H1 (cell line): ENCODE measurements at regions not wholly inside any gene's neighbourhood (a gene's known extent, or its start where the extent isn't known, plus 50 kb on each side); places are given as distances from the start of the nearest gene placed in this dataset.

Experiments
- CEBPB ChIP-seq: IDR thresholded peaks from 2 replicates; pipeline ENCODE4 v1.6.1; 2012; ENCODE audit warnings: low read depth, low read length
- CHD7 ChIP-seq: fragments of 300-600 bp; sonication (generic); IDR thresholded peaks from 2 replicates; pipeline ENCODE4 v1.7.1; 2012; ENCODE audit warnings: low read length, moderate library complexity, mild to moderate bottlenecking, inconsistent platforms; ENCODE audit not compliant: insufficient replicate concordance
- CTBP2 ChIP-seq: IDR thresholded peaks from 2 replicates; pipeline ENCODE4 v1.7.0; 2011; ENCODE audit warnings: borderline replicate concordance, mild to moderate bottlenecking, moderate library complexity, mixed read lengths, low read length; ENCODE audit not compliant: insufficient read depth, insufficient read length
- HDAC2 ChIP-seq, 2 experiments: fragments of 300-600 bp in 1 of 2; sonication (generic) in 1 of 2; IDR thresholded peaks; 2 replicates each; pipeline ENCODE4 v1.6.1; 2011 to 2012; ENCODE audit warnings: low read depth in 2 of 2, low read length in 2 of 2, mild to moderate bottlenecking in 2 of 2, moderate library complexity in 2 of 2, borderline replicate concordance in 1 of 2, inconsistent platforms in 1 of 2
- KDM1A ChIP-seq: fragments of 200-600, 300-600 bp; sonication (generic); IDR thresholded peaks from 2 replicates; pipeline ENCODE4 v1.7.1; 2016; ENCODE audit warnings: mild to moderate bottlenecking, low read length, borderline replicate concordance
- PHF8 ChIP-seq: fragments of 200-600 bp; sonication (generic); conservative IDR thresholded peaks from 2 replicates; pipeline ENCODE4 v1.7.1; 2012; ENCODE audit warnings: low read depth, mild to moderate bottlenecking, inconsistent platforms, low read length, moderate library complexity
- TAF7 ChIP-seq: optimal IDR thresholded peaks from 2 replicates; pipeline ENCODE3; 2011; ENCODE audit warnings: low read depth, mild to moderate bottlenecking, inconsistent platforms, low read length, moderate library complexity, borderline replicate concordance

GRCh38 chr4:112966701-112967488 lies 82.6 kb upstream of the ANK2 start (continued):
- TF ChIP-seq CHD7, result no peak
- no peak for TF ChIP-seq TAF7
- TF ChIP-seq KDM1A, result no peak
- TF ChIP-seq CEBPB, result no peak
- TF ChIP-seq HDAC2 (IDR thresholded peaks at IDR 0.05; ENCODE audit: borderline replicate concordance in 1 of 2, low read depth in 2 of 2, low read length in 2 of 2), result no peak
- TF ChIP-seq CTBP2, result no peak
- no peak for TF ChIP-seq PHF8
